HCT116 (cell line): ENCODE measurements at regions not wholly inside any gene's neighbourhood (a gene's known extent, or its start where the extent isn't known, plus 50 kb on each side); places are given as distances from the start of the nearest gene placed in this dataset.

Experiments
- ATAC-seq: fragments of 200-7000 bp; cut with Tn5 transposase; 2 replicates; pipeline ENCODE4 v1.9.1; 2020; ENCODE audit warnings: mild to moderate bottlenecking, moderate library complexity
- BruUV-seq: library from RNA; stranded (reverse); fragments of 400-500 nt; replicated peaks from 2 replicates; lab custom pipeline; 2021; lab: Mats Ljungman, UMichigan
- CTCF ChIA-PET: fragments of 300-600 bp; sonication (Branson Sonifier 250); formaldehyde crosslinking; loops from one replicate; lab custom pipeline; 2021; ENCODE audit warnings: antibody characterized with exemption; lab: Charles Lee
- POLR2A ChIA-PET: fragments of 300-600, 350-600 bp; sonication (Branson Sonifier 250); formaldehyde crosslinking; loops from one replicate; lab custom pipeline; 2021; ENCODE audit warnings: antibody characterized with exemption; lab: Charles Lee
- RAD21 ChIA-PET, 2 experiments: fragments of 300-600 bp; sonication (Branson Sonifier 250); formaldehyde crosslinking; loops; one replicate each; lab custom pipeline; 2023; ENCODE audit warnings: low total read pairs in 2 of 2; ENCODE audit not compliant: uncharacterized antibody in 2 of 2, unreplicated experiment in 2 of 2, low non-redundant PET in 1 of 2; lab: Charles Lee
- DNase-seq: peaks from one replicate; pipeline ENCODE4 v3.0.0-alpha.2; 2010; ENCODE audit warnings: low read depth, low spot score
- H2AFZ ChIP-seq: fragments of 200-600 bp; shearing (Covaris generic), sonication (generic); 2 replicates; pipeline ENCODE4 v1.6.1; 2017; ENCODE audit warnings: low read depth, mixed run types, mixed read lengths, antibody characterized with exemption, low read length; ENCODE audit not compliant: poor library complexity, severe bottlenecking
- H3K27ac ChIP-seq: 2 replicates; pipeline ENCODE4 v1.5.1; 2012; ENCODE audit warnings: low read depth, low read length
- H3K27me3 ChIP-seq: fragments of 200-600 bp; sonication (generic); 2 replicates; pipeline ENCODE4 v1.6.1; 2016; ENCODE audit warnings: mixed run types, low read length, mixed read lengths; ENCODE audit not compliant: insufficient read depth
- H3K36me3 ChIP-seq, 2 experiments: fragments of 200-500 bp in 1 of 2; fragments of 200-600 bp in 1 of 2; sonication (Bioruptor generic) in 1 of 2; sonication (generic) in 1 of 2; 2 replicates each; pipeline versions ENCODE4 v1.5.1 to v1.6.1; 2014 to 2016; ENCODE audit warnings: low read length in 2 of 2, inconsistent platforms in 1 of 2, mixed read lengths in 1 of 2, mixed run types in 1 of 2; ENCODE audit not compliant: insufficient read depth in 2 of 2, control insufficient read depth in 1 of 2
- H3K4me1 ChIP-seq, 2 experiments: fragments of 200-600 bp in 1 of 2; sonication (generic) in 1 of 2; 2 replicates each; pipeline versions ENCODE4 v1.5.1 to v1.6.1; 2012 to 2017; ENCODE audit warnings: low read length in 2 of 2, inconsistent platforms in 1 of 2, mild to moderate bottlenecking in 1 of 2, mixed read lengths in 1 of 2, mixed run types in 1 of 2, moderate library complexity in 1 of 2; ENCODE audit not compliant: insufficient read depth in 2 of 2, control insufficient read depth in 1 of 2
- H3K4me2 ChIP-seq: fragments of 200-600 bp; sonication (generic); 2 replicates; pipeline ENCODE4 v1.6.1; 2017; ENCODE audit warnings: mixed run types, low read length, mixed read lengths
- H3K4me3 ChIP-seq, 2 experiments: fragments of 200-600 bp in 1 of 2; sonication (generic) in 1 of 2; replicated peaks in 1 of 2; 2 replicates each; pipeline ENCODE4 v1.5.1; 2011 to 2016; ENCODE audit warnings: low read length in 2 of 2, control low read depth in 1 of 2, low read depth in 1 of 2, mild to moderate bottlenecking in 1 of 2, mixed read lengths in 1 of 2, mixed run types in 1 of 2
- H3K79me2 ChIP-seq: fragments of 200-600 bp; sonication (generic); 2 replicates; pipeline ENCODE4 v1.6.1; 2017; ENCODE audit warnings: mild to moderate bottlenecking, mixed run types, low read length, moderate library complexity, mixed read lengths; ENCODE audit not compliant: insufficient read depth
- H3K9ac ChIP-seq: fragments of 200-600 bp; sonication (generic); 2 replicates; pipeline ENCODE4 v1.6.1; 2016; ENCODE audit warnings: low read length, mixed read lengths
- H3K9me2 ChIP-seq: fragments of 200-600 bp; sonication (generic), shearing (Covaris generic); 2 replicates; pipeline ENCODE4 v1.6.1; 2017; ENCODE audit warnings: mixed run types, mild to moderate bottlenecking, moderate library complexity; ENCODE audit not compliant: insufficient read depth
- H3K9me3 ChIP-seq, 2 experiments: fragments of 200-500 bp in 1 of 2; fragments of 200-600 bp in 1 of 2; sonication (Bioruptor generic) in 1 of 2; sonication (generic) in 1 of 2; 2 replicates each; pipeline ENCODE4 v1.6.1; 2014 to 2017; ENCODE audit warnings: low read length in 2 of 2, mixed read lengths in 2 of 2, inconsistent platforms in 1 of 2, low read depth in 1 of 2, mild to moderate bottlenecking in 1 of 2, mixed run types in 1 of 2, moderate library complexity in 1 of 2; ENCODE audit not compliant: control insufficient read depth in 1 of 2, insufficient read depth in 1 of 2
- H4K20me1 ChIP-seq: fragments of 200-600 bp; sonication (generic), shearing (Covaris generic); 2 replicates; pipeline ENCODE4 v1.6.1; 2017; ENCODE audit warnings: mixed run types, mild to moderate bottlenecking, moderate library complexity; ENCODE audit not compliant: insufficient read depth
- CBX3 ChIP-seq: IDR thresholded peaks from 2 replicates; pipeline ENCODE4 v1.6.1; 2012; ENCODE audit warnings: low read depth
- CEBPB ChIP-seq: IDR thresholded peaks from 2 replicates; pipeline ENCODE4 v1.6.1; 2012; ENCODE audit warnings: low read depth
- EGR1 ChIP-seq: IDR thresholded peaks from 2 replicates; pipeline ENCODE4 v1.6.1; 2012; ENCODE audit warnings: low read depth
- EZH2 ChIP-seq: fragments of 200-600 bp; sonication (generic); IDR thresholded peaks from 2 replicates; pipeline ENCODE4 v1.6.1; 2017; ENCODE audit warnings: antibody characterized with exemption, mixed run types
- EZH2phosphoT487 ChIP-seq: fragments of 200-600 bp; IDR thresholded peaks from 2 replicates; pipeline ENCODE4 v1.6.1; 2018; ENCODE audit warnings: antibody characterized with exemption, borderline replicate concordance
- FOSL1 ChIP-seq: IDR thresholded peaks from 2 replicates; pipeline ENCODE4 v1.6.1; 2012; ENCODE audit warnings: low read depth
- POLR2A ChIP-seq: IDR thresholded peaks from 2 replicates; pipeline ENCODE4 v1.7.0; 2011; ENCODE audit warnings: borderline replicate concordance; ENCODE audit not compliant: insufficient read depth, insufficient read length; ENCODE audit errors: extremely low read depth
- RAD21 ChIP-seq: IDR thresholded peaks from 2 replicates; pipeline ENCODE4 v1.6.1; 2012; ENCODE audit warnings: low read depth, mild to moderate bottlenecking
- SIN3A ChIP-seq: IDR thresholded peaks from 2 replicates; pipeline ENCODE4 v1.6.1; 2012; ENCODE audit warnings: low read depth
- SP1 ChIP-seq: IDR thresholded peaks from 2 replicates; pipeline ENCODE4 v1.6.1; 2012; ENCODE audit warnings: low read depth
- SRF ChIP-seq: IDR thresholded peaks from 2 replicates; pipeline ENCODE4 v1.6.1; 2012; ENCODE audit warnings: low read depth
- TCF7L2 ChIP-seq: IDR thresholded peaks from 2 replicates; pipeline ENCODE4 v1.7.0; 2011; ENCODE audit warnings: borderline replicate concordance, inconsistent platforms; ENCODE audit not compliant: insufficient read depth, insufficient read length; ENCODE audit errors: extremely low read depth
- intact Hi-C: fragments of 100-400 bp; cut with micrococcal nuclease; formaldehyde crosslinking; loops from 2 replicates; pipeline ENCODE4 v1.10.0; 2022
- TF ChIP-seq, protein P1 (sequence below): IDR thresholded peaks from 2 replicates; pipeline ENCODE4 v1.6.1; 2012; ENCODE audit warnings: low read depth
- TF ChIP-seq, protein P2 (sequence below), 3 experiments: fragments of 200-600 bp in 1 of 3; sonication (generic) in 1 of 3; IDR thresholded peaks in 2 of 3; conservative IDR thresholded peaks in 1 of 3; 2 replicates each; pipeline ENCODE4 v1.5.1; 2012 to 2017; ENCODE audit warnings: low read depth in 2 of 3, low read length in 2 of 3, antibody characterized with exemption in 1 of 3, borderline replicate concordance in 1 of 3, control low read depth in 1 of 3, mild to moderate bottlenecking in 1 of 3, mixed read lengths in 1 of 3, mixed run types in 1 of 3, moderate library complexity in 1 of 3; ENCODE audit not compliant: insufficient read depth in 1 of 3
- TF ChIP-seq, protein P3 (sequence below): IDR thresholded peaks from 2 replicates; pipeline ENCODE4 v1.6.1; 2012

DNA sequence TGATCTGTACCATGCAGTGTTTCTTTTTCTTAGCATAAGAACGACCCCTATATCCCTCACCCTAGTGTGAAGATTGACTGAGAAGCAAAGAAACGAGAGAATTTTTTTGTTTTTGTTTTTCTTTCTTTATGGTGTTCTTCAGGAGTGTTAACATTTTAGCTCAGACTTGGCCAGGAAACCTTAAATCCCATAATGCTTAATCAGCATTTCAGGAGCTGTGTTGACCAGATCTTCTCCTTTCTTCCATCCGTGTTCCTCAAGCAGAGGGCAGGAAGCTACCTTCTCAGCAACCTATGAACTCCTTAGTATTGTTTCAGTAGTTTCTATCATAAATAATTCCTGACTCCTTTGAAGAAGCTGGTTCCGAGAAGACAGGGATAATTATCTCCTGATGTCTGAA is 1501.5 kb downstream of the STIM2 start:
- H4K20me1 ChIP-seq: no peaks in the 10 kb centered on the region
- H3K9ac ChIP-seq: no peak overlapping the region
- DNase-seq (no peak), ATAC-seq (no peak)
- no peak overlapping the region for H3K4me3 ChIP-seq
- H3K4me1 ChIP-seq: no peaks in the 10 kb centered on the region
- no peaks in the 10 kb centered on the region for H3K9me2 ChIP-seq
- intact Hi-C loops: no loop called here
- H3K79me2 ChIP-seq: no peaks in the 10 kb centered on the region
- ChIA-PET RAD21 (no interaction called here), POLR2A (no interaction called here), CTCF (no interaction called here)
- no peak overlapping the region for H3K4me2 ChIP-seq
- no peaks in the 10 kb centered on the region for H3K36me3 ChIP-seq
- H2AFZ ChIP-seq: no peak overlapping the region
- TF ChIP-seq SP1: no peak
- TF ChIP-seq, protein P1, sequence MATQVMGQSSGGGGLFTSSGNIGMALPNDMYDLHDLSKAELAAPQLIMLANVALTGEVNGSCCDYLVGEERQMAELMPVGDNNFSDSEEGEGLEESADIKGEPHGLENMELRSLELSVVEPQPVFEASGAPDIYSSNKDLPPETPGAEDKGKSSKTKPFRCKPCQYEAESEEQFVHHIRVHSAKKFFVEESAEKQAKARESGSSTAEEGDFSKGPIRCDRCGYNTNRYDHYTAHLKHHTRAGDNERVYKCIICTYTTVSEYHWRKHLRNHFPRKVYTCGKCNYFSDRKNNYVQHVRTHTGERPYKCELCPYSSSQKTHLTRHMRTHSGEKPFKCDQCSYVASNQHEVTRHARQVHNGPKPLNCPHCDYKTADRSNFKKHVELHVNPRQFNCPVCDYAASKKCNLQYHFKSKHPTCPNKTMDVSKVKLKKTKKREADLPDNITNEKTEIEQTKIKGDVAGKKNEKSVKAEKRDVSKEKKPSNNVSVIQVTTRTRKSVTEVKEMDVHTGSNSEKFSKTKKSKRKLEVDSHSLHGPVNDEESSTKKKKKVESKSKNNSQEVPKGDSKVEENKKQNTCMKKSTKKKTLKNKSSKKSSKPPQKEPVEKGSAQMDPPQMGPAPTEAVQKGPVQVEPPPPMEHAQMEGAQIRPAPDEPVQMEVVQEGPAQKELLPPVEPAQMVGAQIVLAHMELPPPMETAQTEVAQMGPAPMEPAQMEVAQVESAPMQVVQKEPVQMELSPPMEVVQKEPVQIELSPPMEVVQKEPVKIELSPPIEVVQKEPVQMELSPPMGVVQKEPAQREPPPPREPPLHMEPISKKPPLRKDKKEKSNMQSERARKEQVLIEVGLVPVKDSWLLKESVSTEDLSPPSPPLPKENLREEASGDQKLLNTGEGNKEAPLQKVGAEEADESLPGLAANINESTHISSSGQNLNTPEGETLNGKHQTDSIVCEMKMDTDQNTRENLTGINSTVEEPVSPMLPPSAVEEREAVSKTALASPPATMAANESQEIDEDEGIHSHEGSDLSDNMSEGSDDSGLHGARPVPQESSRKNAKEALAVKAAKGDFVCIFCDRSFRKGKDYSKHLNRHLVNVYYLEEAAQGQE: no peak
- no peak for TF ChIP-seq EZH2phosphoT487
- TF ChIP-seq CBX3: no peak
- no TSS peak for BruUV-seq
- H3K27ac ChIP-seq: no peak overlapping the region
- H3K27me3 ChIP-seq: no peaks in the 10 kb centered on the region
- H3K9me3 ChIP-seq: no peaks in the 10 kb centered on the region

DNA sequence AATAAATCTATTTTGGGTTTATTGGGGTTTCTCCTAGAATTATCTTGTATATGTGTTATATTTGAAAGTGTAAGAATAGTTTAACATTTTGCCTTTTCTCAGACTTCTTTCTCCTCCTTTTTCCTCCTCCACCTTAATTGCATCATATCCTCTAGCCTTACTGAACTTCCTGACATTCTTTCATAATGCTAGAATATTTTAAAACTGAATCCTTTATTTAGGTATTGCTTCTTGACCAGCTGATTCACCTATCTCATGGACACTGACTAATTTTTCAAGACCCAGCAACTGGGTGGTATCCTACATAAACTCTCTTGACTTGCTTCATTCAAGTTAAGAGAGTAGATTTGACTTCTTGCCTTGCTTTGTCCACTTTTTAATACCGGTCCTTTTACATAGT is 1508.9 kb downstream of the STIM2 start:
- H3K79me2 ChIP-seq: no peaks in the 10 kb centered on the region
- ChIA-PET CTCF (no interaction called here), POLR2A (no interaction called here), RAD21 (no interaction called here)
- no peaks in the 10 kb centered on the region for H3K4me1 ChIP-seq
- DNase-seq (no peak), ATAC-seq (no peak)
- no peak overlapping the region for H3K27ac ChIP-seq
- no peak overlapping the region for H2AFZ ChIP-seq
- no peaks in the 10 kb centered on the region for H4K20me1 ChIP-seq
- BruUV-seq: no TSS peak
- H3K9me2 ChIP-seq: no peaks in the 10 kb centered on the region
- no peak overlapping the region for H3K4me2 ChIP-seq
- no peaks in the 10 kb centered on the region for H3K36me3 ChIP-seq
- H3K4me3 ChIP-seq: no peak overlapping the region
- H3K9me3 ChIP-seq: no peaks in the 10 kb centered on the region
- intact Hi-C loops: no loop called here
- no peak overlapping the region for H3K9ac ChIP-seq
- no peaks in the 10 kb centered on the region for H3K27me3 ChIP-seq
- TF ChIP-seq POLR2A (no peak), SP1 (no peak), EZH2 (no peak), SRF (no peak), TCF7L2 (no peak), EGR1 (no peak), SIN3A (no peak), FOSL1 (no peak), CBX3 (no peak), CEBPB (no peak), RAD21 (no peak)
- TF ChIP-seq, protein P2, sequence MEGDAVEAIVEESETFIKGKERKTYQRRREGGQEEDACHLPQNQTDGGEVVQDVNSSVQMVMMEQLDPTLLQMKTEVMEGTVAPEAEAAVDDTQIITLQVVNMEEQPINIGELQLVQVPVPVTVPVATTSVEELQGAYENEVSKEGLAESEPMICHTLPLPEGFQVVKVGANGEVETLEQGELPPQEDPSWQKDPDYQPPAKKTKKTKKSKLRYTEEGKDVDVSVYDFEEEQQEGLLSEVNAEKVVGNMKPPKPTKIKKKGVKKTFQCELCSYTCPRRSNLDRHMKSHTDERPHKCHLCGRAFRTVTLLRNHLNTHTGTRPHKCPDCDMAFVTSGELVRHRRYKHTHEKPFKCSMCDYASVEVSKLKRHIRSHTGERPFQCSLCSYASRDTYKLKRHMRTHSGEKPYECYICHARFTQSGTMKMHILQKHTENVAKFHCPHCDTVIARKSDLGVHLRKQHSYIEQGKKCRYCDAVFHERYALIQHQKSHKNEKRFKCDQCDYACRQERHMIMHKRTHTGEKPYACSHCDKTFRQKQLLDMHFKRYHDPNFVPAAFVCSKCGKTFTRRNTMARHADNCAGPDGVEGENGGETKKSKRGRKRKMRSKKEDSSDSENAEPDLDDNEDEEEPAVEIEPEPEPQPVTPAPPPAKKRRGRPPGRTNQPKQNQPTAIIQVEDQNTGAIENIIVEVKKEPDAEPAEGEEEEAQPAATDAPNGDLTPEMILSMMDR (IDR thresholded peaks at IDR 0.05 in 2 of 3, conservative IDR thresholded peaks at IDR 0.05 in 1 of 3; ENCODE audit: borderline replicate concordance in 1 of 3, insufficient read depth in 1 of 3, low read depth in 2 of 3, low read length in 2 of 3): no peak
- TF ChIP-seq, protein P3, sequence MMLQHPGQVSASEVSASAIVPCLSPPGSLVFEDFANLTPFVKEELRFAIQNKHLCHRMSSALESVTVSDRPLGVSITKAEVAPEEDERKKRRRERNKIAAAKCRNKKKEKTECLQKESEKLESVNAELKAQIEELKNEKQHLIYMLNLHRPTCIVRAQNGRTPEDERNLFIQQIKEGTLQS: no peak
